ENCODE measurements at regions not wholly inside any gene's neighbourhood (a gene's known extent, or its start where the extent isn't known, plus 50 kb on each side); places are given as distances from the start of the nearest gene placed in this dataset.
A peak's percentile ranks its signal among the peaks of the same experiment; 100 is the strongest.

DNA sequence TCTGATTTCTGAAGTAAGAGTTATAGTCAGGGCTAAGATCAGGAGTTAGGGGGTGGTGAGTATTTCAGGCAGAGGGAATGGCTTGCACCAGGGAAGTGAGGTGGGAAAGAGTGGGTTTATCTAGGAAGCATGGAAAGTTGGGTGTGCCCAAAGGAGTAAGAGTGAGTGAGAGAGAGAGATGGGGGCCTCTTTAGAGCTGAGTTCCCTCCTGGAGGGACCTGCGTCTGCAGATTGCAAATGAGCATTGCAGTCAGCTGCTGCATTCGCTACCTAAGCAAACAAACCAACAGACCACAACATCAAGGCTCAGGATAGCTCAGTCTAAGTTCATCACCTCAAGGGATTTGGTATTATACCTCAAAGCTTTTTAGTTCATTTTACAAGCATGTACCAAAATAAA is 405.8 kb downstream of the FGF9 start:
- WGBS, 2 experiments (ENCODE audit: extremely low coverage in 2 of 2, insufficient read length in 1 of 2) = 100% methylated on average over 1 of the region's 2 CpGs; no CpG with 5 or more reads in 1 of the 2 experiments
- dilution Hi-C loops (cut with HindIII; ENCODE audit: low sequenced_read_pairs, unreplicated experiment) (no loop called here), in situ Hi-C loops (cut with MboI; ENCODE audit: low sequenced_read_pairs) (no loop called here), intact Hi-C loops (cut with micrococcal nuclease) (loop anchor here (10.0 kb wide), 1 partner anchor 198 kb away; no protein-coding TSS in a partner anchor)
- Histone ChIP-seq H2BK5ac (ENCODE audit: low read depth, low read length, poor library complexity, severe bottlenecking) (no peak overlapping the region), H3K27me3 (ENCODE audit: control insufficient read depth, insufficient read depth, low read length) (no peaks in the 10 kb centered on the region; the same call in 1 of the 2 replicates), H3K23ac (ENCODE audit: low read depth, low read length) (no peak overlapping the region; the same call in 1 of the 2 replicates), H3K9ac (ENCODE audit: low read depth, low read length) (no peak overlapping the region), H4K5ac (ENCODE audit: low read depth, low read length) (peak overlapping the region; percentile 7; the same call in 1 of the 2 replicates), H3K4ac (ENCODE audit: low read depth, low read length) (peak overlapping the region; percentile 61), H3K4me3 (ENCODE audit: insufficient read depth, low read depth, low read length) (no peak overlapping the region), H2AK5ac (ENCODE audit: low read depth, low read length) (peak overlapping the region; percentile 56), H4K20me1 (ENCODE audit: insufficient read depth, low read length) (no peaks in the 10 kb centered on the region), H3K4me1 (ENCODE audit: control insufficient read depth, insufficient read depth, low read length) (peaks cover 3% of the 10 kb centered on the region; the same call in 1 of the 2 replicates), H2AK9ac (replicated peaks; ENCODE audit: low read depth, low read length, poor library complexity) (no peak overlapping the region), H3K27ac (ENCODE audit: insufficient read depth, low read length) (no peak overlapping the region), H2BK15ac (ENCODE audit: low read depth, low read length) (no peak overlapping the region), H3K9me3 (ENCODE audit: control insufficient read depth, insufficient read depth, low read length) (peaks cover 5% of the 10 kb centered on the region; the same call in 1 of the 2 replicates), H3K18ac (ENCODE audit: low read depth, low read length) (peak overlapping the region; percentile 64; the same call in 1 of the 2 replicates), H2BK20ac (ENCODE audit: low read depth, low read length) (peak overlapping the region; percentile 66), H3K9me1 (ENCODE audit: insufficient read depth, low read length) (no peaks in the 10 kb centered on the region), H3K79me1 (ENCODE audit: low read depth in 1 of 2, low read length in 2 of 2) (no peaks in the 10 kb centered on the region), H3K36me3 (ENCODE audit: control insufficient read depth, insufficient read depth, low read length) (no peaks in the 10 kb centered on the region), H4K91ac (ENCODE audit: insufficient read depth, low read depth, low read length) (peak overlapping the region; percentile 51), H3K14ac (replicated peaks; ENCODE audit: low read depth, low read length) (no peak overlapping the region; the same call in 1 of the 2 replicates), H4K8ac (ENCODE audit: low read depth in 2 of 2, low read length in 2 of 2) (no peak overlapping the region), H2BK120ac (ENCODE audit: low read depth, low read length) (peak overlapping the region; percentile 82), H2AFZ (replicated peaks; ENCODE audit: low read length, poor library complexity) (no peak overlapping the region), H3K56ac (ENCODE audit: extremely low read depth, insufficient read depth, low read length) (no peak overlapping the region), H3K4me2 (ENCODE audit: low read depth, low read length) (no peak overlapping the region)
- POLR2A ChIA-PET (ENCODE audit: unreplicated experiment) = interaction anchor here (1.0 kb wide), 1 partner anchor 16 kb away, joined by 5 read pairs; no protein-coding TSS in a partner anchor
- ATAC-seq (ENCODE audit: low read depth) (no peak), DNase-seq (no peak)
- BruUV-seq (replicated peaks) = no TSS peak
- CTCF ChIA-PET = interaction anchor here (0.7 kb wide), 1 partner anchor 41 kb away, joined by 3 read pairs; no protein-coding TSS in a partner anchor
- TF ChIP-seq NFE2L2 (IDR thresholded peaks at IDR 0.05; ENCODE audit: low read depth, low read length) (no peak), RFX5 (IDR thresholded peaks at IDR 0.05; ENCODE audit: low read depth, low read length) (no peak), BHLHE40 (IDR thresholded peaks at IDR 0.05; ENCODE audit: low read depth, low read length) (no peak), CHD1 (IDR thresholded peaks at IDR 0.05; ENCODE audit: low read depth, low read length) (no peak)
